Activated CD4-positive, alpha-beta T cell treated with anti-CD3 and anti-CD28 coated beads for 1 hour (primary cell): ENCODE measurements at regions not wholly inside any gene's neighbourhood (a gene's known extent, or its start where the extent isn't known, plus 50 kb on each side); places are given as distances from the start of the nearest gene placed in this dataset.

Source experiments
- DNase-seq: peaks from one replicate; pipeline ENCODE4 v3.0.0-alpha.2; 2020

DNA sequence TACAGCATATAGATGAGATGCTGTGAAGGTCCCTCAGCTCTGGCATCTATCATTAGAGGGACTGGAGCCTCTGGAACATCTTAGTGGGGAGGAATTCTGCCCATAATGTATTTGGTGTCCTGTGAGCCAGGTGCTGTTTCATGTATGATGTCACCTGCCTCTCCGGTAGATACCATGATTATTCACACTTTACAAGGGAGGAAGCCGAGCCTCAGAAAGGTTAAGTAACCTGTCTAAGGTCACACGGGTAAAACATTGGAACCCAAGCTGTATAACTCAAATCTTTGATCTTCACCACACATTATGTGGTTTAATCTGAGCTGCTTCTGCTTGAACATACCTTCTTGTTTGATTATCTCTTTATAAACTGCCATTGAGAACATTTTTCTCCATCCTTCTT, 442.8 kb downstream of the BCOR start:
- no peak for DNase-seq

DNA sequence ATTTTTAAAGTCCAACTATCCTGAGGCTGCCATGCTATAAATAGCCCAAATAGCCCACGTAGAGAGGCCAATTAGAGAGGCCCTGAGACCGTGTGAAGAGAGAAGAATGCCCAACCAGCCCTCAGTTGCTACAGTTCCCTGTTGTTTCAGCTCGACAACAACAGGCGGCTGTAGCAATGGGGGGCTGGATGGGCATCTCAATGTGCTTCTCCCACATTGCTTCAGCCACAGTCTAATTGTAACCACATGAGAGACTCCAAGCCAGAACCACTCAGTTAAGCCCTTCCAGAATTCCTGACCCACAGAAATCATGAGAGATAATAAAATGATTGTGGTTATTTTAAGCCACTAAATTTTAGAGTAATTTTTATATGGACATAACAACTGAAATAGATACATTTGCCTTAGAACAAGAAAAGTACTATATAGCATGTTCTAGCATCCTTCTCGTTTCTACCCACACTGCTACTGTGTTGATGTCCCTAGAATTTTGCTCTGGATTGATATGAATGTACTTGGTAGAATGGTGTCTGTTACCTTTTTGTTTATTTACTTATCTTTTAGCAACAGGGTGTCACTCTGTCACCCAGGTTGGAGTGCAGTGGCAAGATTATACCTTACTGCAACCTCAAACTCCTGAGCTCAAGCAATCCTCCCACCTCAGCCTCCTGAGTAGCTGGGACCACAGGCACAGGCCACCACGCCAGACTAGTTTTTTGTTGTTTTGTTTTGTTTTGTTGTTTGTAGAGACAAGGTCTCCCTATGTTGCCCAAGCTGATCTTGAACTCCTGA, 436.4 kb downstream of the BCOR start:
- no peak for DNase-seq

DNA sequence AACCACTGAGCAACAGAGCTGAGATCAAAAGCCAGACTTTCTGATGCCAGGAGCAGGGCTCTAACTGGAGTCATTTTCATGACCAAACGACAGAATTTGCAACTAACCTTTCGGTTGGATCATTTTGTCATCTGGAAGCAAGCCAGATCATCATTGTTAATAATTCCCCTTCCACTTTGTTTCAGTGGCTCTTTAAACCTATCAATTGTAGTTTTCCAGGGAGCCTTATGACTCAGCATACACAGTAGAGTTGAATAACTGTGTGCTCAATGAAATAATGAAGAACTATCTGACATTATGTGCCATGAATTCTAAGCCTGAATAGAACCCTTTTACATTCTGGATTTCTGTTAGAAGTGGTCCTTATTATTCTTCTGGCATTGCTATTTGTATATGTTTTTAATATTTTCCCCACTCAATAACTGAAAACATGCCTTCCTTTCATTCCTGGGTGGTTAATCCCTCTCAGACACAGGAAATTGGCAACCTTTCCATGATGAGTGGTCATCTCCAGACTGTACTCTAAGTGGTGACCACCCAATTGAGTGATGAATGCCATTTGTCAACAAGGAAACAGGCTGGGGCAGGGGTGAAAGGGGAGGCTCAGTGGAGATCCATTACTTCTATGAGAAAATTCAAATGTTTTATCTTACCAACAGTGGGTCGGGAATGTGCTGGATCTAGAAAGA, 431.8 kb downstream of the BCOR start:
- no peak for DNase-seq

DNA sequence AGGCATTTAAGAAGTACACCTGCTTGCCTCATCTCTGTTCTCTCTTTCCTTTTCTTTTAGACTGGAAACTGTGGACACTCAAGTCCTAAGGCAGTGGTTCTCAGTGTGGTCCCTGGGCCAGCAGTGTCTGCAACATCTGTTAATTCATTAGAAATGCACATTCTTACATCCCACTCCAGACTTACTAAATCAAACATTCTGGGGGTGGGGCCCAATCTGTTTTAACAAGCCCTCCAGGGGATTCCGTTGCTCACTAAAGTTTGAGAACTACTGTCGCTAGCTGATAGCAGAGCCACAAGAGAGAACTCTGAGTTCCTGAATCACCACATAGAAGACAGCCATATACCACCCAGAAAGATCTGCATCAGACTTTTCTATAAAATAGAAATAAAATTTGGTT, 430.6 kb downstream of the BCOR start:
- DNase-seq, result no peak

DNA sequence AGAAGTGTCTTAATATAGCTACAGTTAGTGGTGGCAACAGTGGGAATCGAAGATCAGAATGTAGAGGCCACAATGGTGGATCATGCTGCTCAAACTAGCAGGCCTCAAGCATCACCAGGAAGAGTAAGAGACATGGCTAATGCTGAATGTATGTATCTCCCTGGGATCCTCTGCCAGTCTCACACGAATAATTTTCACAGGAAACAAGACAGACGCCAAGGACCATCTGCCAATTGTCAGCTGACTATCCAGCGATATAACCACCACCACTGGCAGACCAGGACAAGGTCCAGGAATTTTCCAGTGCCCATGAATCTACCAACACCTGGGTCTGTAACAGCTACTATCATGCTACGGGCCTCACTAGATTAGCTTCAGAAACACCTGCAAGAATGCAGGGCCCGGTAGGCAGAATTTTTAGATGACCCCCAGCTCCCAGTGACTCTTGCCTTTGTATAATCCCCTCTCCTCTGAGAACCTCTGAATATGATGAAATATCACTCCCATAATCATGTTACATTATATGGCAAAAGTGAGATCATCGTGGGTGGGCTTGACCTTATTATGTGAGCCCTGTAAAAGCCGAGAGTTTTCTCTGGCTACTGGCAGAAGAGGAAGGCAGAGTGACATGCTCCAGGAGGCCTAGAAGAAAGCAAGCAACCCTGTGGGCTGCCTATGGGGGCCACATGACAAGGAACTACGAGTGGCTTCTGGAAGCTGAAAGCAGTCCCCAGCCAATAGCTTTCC, 429.8 kb downstream of the BCOR start:
- no peak for DNase-seq

DNA sequence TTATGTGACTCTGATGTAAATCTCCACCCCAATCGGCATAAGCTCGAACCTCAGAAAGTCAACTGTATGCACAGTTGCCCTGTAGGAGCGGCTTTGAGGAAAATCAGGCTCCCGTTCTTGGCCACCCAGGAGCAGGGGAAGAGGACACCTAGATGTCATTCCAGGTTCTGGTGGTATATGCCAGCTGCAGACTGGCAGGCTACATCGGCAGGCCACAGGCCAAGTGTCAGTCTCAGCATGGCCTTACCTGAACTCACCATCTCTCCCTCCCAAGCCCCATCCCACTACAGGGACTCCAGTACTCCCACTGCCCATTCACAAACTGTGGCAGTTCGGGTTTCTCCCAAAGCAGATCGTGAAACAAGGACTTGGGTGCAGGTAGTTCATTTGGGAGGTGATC, 428.1 kb downstream of the BCOR start:
- DNase-seq, result no peak

DNA sequence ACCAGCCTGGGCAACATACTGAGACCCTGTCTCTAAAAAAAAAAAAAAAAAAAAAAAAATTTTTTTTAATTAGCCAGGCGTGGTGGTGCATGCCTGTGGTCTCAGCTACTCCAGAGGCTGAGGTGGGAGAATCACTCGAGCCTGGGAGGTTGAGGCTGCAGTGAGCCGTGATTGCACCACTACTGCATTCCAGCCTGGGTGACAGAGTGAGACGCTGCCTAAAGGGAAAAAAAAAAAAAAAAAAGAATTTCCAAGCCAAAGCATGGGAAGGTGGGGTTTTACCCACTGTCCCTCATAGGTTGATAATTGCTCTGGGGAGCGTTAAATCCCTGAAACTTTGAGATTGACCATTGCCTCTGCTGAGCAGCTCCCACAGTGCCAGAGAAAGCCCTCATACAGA, 427.5 kb downstream of the BCOR start:
- no peak for DNase-seq

DNA sequence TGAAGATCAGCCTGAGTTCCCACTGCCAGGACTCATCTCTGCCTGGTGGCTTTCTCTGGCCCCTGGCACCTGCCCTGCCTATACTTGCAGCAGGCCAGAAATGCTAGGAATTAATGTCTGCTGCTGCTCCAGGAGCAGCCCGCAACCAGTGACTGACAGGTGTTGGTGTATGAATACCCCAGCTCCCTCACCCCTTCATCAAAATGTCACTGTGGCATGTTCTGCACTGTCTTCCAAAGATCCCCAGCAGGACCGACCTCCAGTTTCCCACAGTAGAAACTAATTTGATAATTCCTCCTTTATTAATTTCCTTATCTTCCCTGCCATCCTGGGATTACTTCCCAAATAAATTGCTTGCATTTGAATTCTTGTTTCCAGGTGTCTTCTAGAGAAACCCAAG, 425.4 kb downstream of the BCOR start:
- DNase-seq, result no peak

DNA sequence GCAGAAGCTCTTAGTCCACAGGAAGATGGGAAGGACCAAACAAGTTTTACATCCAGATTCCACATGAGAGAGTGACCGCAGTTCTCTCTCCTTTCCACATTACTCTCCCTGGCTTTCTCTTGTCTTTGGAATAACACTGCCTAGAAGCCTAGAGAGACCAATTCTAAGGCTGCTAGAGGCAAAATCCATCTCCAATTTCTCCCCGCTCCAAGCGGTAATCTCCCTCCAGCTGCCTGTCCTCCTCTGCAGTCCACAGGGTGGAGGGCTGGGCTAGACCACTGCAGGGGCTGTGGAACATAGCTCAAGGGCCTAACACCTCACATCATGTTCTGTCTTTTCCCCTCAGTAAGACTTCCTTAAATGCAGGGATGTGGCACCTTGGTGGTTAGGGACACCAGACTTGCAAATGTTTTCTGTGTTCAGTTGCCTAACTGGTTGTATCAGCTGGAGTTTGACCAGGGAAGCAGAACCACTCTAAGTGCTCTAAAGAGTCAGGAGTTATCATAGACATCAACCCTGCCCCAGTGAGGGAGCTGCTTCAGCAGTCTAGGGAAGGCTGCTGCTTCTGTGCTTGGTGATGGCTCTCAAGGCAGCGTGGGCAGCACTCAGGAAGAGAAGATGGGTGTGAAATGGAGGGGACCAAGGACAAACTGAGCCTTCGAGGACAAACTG, 423.1 kb downstream of the BCOR start:
- no peak for DNase-seq

DNA sequence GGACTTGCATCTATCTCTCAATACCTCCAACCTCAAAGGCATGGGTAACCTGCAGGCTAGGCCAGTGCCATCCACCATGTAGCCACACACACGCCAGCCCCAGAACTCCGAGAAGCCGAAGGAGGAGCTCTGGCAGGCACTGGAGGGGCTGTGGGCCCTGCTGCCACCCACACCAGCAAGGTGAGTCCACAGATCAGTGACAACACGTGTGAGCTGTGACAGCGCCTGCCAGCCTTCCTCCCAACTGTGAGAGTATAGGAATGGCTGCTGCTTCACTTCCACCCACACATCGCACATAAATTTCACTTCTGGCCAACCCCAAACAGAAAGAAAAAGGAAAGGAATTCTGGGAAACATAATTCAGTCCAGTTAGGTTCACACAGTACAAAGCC, 422.6 kb downstream of the BCOR start:
- no peak for DNase-seq

DNA sequence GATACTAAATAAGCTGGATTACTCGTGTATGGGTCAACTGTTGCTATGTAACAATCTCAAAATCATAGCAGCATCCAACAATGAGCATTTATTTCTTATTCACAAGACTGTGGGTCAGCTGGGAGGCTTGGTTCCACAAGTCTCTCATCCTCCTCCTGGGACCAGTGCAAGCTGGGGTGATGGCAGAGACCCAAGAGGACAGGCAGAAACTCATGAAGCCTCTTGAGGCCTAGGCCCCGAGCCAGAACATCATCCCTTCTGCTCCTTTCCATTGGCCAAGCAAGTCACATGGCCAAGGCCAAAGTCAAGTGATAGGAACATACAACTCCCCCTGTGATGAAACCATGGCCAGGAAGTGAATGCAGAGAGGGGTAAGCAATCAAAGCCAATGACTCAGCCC, 422.1 kb downstream of the BCOR start:
- no peak for DNase-seq

DNA sequence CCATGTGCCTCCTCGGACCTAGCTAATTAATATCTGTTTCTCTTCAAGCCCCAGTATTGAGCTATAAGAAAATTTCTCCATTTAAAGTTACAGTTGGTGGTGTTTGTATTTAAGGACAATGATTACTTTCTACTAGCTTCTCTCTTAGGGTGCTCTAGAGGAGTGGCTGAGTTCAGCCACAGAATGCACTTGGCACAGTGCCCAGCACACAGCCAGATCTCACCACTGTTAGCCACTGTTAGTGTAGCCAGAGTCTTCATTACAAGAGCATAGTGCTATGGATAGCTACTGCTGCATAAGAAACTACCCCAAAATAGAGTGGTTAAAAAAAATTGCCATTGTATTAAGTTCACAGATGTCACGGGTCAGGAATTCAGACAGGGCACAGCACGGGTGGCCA, 421.3 kb downstream of the BCOR start:
- DNase-seq, result no peak

DNA sequence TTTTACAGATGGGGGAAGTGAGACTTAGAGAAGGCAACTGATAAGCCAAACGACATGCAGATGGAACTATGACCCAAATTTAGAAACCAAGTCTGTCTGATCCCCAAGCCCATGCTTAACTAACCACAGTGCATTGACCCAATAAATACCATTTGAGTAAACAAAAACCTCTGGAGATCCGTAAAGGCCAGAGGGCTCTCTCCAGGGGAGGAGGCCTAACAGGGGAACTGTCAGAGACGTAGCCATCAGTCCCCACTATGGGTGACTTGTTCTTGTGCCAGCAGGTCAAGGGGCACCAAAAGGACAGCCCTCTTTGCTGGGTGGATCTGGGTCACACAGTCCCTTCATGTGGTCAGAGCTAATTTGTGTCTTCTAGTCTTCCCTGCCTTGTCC, 420.2 kb downstream of the BCOR start:
- DNase-seq, result no peak

DNA sequence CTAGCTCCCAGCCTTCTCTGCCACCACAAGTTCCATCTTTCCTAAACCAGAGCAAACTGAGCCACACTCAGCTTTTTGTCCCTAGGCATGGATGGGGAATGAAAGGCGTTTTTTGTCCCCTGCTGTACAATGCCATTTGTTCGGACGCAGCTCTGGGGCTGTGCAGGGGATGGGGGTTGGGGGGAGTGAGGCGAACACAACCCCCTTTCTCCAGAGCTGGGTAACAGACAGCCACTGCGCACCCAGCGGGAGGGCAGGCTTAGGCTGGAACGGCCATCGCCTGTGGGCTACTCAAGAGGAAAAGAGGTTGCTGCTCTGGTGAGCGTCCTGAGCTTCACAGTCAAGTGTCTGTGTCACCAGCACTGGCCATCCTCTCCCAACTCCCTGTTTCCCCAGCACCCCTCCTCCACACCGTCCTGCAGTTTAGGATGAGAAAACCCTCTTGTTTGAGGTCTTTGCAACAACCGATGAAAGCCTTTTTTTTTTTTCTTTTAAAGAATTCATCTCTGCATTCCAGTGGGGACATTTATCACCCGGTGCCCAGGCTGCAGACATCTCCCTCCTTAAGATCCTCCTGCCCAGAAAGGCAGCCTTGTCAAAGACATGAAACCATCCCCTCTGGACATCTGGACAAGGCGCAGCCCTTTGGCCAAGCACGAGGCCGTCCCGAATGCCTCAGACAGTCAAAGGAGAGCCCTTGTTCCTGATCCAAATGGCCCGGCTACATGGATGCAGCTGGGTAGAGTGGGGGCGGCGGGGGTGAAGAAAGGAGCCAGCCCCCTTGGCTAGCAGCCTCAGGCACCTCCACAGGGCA, 419.6 kb downstream of the BCOR start:
- DNase-seq, result no peak

DNA sequence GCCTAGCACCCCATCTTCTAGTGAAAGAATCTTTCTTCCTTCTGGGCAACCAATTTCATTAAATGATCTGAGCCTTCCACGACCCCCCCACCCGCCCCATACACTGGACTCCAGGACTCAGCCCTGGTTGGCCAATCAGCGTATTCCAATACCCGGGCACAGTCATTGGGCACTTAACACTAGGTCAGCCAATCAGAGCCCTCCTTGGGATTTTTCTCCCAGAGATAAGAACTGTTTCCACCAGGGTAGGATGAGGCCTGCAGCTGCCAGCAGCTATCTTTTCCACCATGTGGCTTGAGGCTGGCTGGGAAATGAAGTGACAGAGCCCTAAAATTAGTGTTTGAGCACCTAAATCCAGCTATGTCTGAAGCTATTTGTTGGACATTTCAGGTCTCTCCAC, 418.8 kb downstream of the BCOR start:
- no peak for DNase-seq

DNA sequence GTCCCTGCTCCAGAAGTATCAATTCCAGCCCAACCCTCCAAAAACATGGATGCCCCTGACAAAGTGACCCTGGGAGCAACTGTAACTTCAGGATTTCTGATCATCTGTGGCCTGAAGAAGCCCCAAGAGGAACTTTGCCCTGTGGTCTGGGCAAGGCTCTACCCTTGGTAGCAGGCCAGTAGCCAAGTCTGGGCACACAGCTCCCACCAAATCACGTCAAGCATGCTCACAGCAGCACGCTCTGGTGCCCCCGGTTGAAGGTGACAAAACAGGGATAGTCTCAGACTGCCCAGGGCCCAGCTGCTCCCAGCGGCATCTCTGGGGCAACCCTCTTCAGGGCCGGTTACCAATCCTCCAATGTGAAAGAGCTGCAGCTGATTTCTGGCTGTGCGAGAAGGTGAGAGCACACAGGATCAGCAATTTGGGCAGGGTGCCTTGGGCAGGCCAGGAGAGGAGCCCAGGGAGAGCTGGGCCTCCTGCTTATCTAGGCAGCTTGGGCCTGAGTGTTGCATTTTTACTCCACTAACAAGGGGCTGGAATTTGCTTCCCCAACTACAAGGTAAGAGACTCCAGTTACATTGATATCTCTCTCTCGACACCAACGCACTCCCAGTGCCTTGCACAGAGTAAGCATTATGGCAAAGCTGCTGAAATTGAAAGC, 418.1 kb downstream of the BCOR start:
- DNase-seq, result no peak

DNA sequence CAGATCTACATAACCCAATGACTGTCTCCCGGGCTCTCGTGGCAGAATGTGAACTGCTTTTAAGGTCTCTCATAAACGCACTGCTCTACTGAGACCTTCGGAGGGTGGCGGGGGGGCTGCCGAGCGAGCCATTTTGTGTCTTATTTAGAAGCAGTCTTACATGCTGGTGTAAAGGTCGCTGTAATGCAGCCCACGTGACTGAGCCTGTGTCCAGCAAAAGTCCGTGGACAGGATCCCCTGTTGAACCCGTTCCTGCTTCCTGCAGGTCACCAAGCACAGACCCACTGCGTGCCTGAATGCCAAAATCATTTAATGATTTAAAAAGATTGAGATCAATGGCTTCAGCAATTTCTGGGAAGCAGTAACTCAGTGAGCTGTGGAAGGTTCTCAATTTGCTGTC, 415.9 kb downstream of the BCOR start:
- no peak for DNase-seq

DNA sequence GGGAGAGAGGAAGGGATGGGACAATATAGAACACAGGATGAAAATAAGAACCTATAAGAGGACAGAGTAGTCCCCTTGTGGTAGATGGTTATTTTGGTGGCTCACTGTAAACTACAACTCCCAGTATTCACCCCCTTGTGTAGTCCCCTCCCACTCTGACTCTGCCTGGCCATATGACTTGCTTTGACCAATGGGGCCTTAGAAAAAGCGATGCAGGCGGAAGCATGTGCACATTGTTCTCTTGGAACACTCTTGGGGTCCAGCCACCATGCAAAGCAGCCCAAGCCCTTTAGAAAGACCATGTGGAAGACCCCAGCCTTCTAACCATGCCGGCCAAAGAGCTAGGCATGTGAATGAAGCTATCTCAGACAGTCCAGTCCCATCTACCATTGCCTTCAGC, 415.0 kb downstream of the BCOR start:
- no peak for DNase-seq

DNA sequence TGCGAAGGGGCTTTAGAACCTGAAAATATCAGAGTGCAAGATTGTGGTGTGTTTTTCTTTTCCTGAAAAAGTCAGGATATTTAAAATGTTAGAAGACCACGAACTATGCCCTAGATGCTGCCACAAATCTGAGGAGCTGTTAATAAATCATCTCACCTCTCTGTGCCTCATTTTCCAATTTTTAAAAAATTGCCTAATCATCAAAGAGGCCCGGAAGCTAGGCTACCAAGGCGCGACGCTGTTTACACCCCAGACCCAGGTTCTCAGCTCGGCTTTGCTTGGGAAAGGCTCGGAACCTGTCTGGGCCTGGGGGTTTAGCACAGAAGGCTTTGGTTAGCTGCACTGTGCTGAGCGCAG, 409.6 kb downstream of the BCOR start:
- no peak for DNase-seq

DNA sequence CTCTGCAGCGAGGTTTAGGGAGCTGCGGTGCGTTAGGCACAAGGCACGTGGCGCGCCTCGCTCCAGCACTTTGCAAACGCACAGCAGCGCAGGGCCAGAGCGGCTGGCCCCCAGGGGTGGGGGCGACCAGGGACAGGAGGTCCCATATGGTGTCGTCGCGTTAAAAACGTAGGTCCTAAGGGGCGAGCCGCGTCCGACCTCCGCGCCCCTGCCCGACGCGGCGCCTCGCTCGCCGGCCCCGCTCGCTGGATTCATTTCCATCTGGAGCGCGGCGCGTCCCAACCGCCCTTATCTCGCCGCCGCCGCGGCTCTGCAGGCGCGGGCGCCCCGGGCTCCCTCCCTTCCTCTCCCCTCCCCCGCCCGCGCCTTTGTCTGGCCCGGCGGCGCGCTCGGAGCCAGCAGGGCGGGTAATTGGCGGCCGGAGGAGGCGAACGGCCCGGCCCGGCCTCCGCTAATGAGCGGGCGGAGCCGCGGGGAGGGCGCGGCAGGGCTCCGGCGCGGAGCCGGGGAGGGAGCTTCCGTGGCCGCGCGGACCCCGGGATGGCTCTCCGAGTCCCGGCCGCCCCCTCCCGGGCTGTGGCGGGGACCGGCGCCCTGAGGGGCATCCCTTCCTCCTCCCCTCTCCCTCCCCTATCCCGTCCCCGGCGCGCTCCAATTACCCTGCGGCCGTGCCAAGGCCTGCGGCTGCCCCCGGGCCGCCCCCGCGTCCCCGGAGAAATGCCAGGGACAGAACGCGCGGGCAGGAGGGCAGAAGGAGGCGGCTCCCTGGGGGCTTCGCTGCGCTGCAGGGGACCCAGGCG, 409.0 kb downstream of the BCOR start:
- no peak for DNase-seq

DNA sequence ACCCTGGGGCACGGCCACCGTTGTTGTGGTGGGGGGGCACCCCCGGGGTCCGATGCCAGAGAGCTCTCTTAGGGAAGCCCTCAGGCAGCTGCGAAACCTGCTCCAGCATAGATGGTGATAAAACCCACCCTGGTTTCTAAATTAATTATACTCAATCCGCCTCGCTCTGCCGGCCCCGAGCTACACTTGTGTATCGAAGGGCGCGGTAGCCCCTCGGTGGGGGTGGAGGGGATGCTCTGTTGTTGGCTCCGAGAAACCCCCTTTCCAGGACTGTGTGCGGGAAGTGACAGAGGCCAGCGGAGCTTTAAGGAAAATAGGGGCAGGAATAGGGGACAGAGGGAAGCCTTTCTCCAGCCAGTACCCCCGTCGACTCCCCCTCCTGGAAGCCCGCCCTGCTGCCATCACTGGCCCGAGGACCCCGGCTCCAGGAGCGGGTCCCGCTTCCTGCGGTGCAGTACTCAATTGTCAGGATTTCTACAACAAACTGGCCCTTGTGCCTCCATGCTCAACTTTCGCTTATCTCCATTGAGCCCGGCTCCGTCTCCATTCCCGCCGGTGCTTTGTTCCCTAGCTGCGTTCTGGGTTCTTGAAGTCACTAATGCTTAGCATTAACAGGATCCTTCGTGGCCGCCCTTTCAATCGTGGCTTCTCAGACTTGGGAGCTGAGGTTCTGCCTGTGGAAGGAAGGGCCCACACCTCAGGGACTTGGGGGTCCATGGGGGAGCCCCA, 408.2 kb downstream of the BCOR start:
- no peak for DNase-seq
